A673 (cell line): ENCODE measurements at regions not wholly inside any gene's neighbourhood (a gene's known extent, or its start where the extent isn't known, plus 50 kb on each side); places are given as distances from the start of the nearest gene placed in this dataset.

Experiments
- BruUV-seq: library from RNA; stranded (reverse); fragments of 400-500 nt; replicated peaks from 2 replicates; lab custom pipeline; 2021; lab: Mats Ljungman, UMichigan
- CTCF ChIA-PET: fragments of 300-600 bp; sonication (Branson Sonifier 250); formaldehyde crosslinking; loops from one replicate; lab custom pipeline; 2022; ENCODE audit warnings: antibody characterized with exemption; lab: Charles Lee
- POLR2A ChIA-PET: fragments of 300-600 bp; sonication (Branson Sonifier 250); formaldehyde crosslinking; loops from one replicate; lab custom pipeline; 2022; ENCODE audit warnings: antibody characterized with exemption; ENCODE audit not compliant: low non-redundant PET; lab: Charles Lee
- DNase-seq: peaks from one replicate; pipeline ENCODE4 v3.0.0-alpha.2; 2015; ENCODE audit warnings: low spot score
- H3K27ac ChIP-seq: fragments of 200-600 bp; sonication (generic); 2 replicates; pipeline ENCODE4 v1.5.1; 2016; ENCODE audit warnings: mixed run types, low read depth, mild to moderate bottlenecking, mixed read lengths, antibody characterized with exemption, low read length; ENCODE audit not compliant: poor library complexity, severe bottlenecking
- H3K27me3 ChIP-seq: fragments of 200-600 bp; sonication (generic); replicated peaks from 2 replicates; pipeline ENCODE4 v1.6.1; 2017; ENCODE audit warnings: mixed run types, low read depth, mild to moderate bottlenecking, mixed read lengths, antibody characterized with exemption, low read length; ENCODE audit not compliant: insufficient read depth, poor library complexity
- H3K36me3 ChIP-seq: fragments of 200-600 bp; sonication (generic); 2 replicates; pipeline ENCODE4 v1.6.1; 2016; ENCODE audit warnings: mixed run types, mild to moderate bottlenecking, mixed read lengths, antibody characterized with exemption, low read length; ENCODE audit not compliant: insufficient read depth, poor library complexity, severe bottlenecking
- H3K4me1 ChIP-seq: fragments of 200-600 bp; sonication (generic); 2 replicates; pipeline ENCODE4 v1.6.1; 2017; ENCODE audit warnings: mixed run types, mild to moderate bottlenecking, mixed read lengths, antibody characterized with exemption, low read length; ENCODE audit not compliant: insufficient read depth, poor library complexity, severe bottlenecking
- H3K4me3 ChIP-seq: fragments of 200-600 bp; sonication (generic); 2 replicates; pipeline ENCODE4 v1.5.1; 2016; ENCODE audit warnings: low read depth, mixed run types, mild to moderate bottlenecking, mixed read lengths, low read length; ENCODE audit not compliant: poor library complexity, severe bottlenecking
- H3K9me3 ChIP-seq: fragments of 200-600 bp; sonication (generic); 2 replicates; pipeline ENCODE4 v1.6.1; 2016; ENCODE audit warnings: mixed run types, low read depth, mild to moderate bottlenecking, mixed read lengths, antibody characterized with exemption, low read length; ENCODE audit not compliant: poor library complexity, severe bottlenecking
- EZH2 ChIP-seq: fragments of 200-600 bp; sonication (generic); IDR thresholded peaks from 2 replicates; pipeline ENCODE4 v1.6.1; 2017; ENCODE audit warnings: borderline replicate concordance, low read depth, mild to moderate bottlenecking, mixed read lengths, antibody characterized with exemption, low read length; ENCODE audit not compliant: poor library complexity, severe bottlenecking
- intact Hi-C: fragments of 100-400 bp; cut with micrococcal nuclease; formaldehyde crosslinking; loops from one replicate; pipeline ENCODE4 v1.10.0; 2022; ENCODE audit not compliant: unreplicated experiment
- TF ChIP-seq, protein P1 (sequence below): fragments of 300-800, 200-600 bp; sonication (generic); conservative IDR thresholded peaks from 2 replicates; pipeline ENCODE4 v1.5.1; 2017; ENCODE audit warnings: low read depth, mild to moderate bottlenecking, antibody characterized with exemption, low read length, moderate library complexity, mixed read lengths

DNA sequence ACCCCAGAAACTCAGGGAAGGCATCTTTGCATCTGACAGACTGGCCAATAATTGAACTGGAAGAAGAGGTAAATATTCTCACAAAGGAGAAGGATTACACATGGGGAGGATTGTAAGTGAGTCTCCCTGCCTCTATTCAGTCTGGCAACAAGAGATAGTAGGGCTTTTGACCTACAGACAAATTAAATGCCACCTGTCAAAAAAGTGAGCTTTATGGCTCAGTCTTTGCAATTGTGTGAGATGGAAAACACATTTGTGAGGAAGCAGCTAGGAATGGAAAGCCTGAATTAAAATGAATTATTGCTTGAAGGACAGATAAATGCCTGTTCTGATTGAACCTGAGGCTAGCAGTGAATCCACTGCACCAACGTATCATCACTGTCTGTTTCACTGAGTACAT, 173.3 kb upstream of the GOLIM4 start:
- H3K9me3 ChIP-seq = no peaks in the 10 kb centered on the region
- no peaks in the 10 kb centered on the region for H3K36me3 ChIP-seq
- CTCF ChIA-PET = no interaction called here
- no peak overlapping the region for H3K4me3 ChIP-seq
- no peak for DNase-seq
- POLR2A ChIA-PET = no interaction called here
- intact Hi-C loops = no loop called here
- peaks cover 26% of the 10 kb centered on the region for H3K27me3 ChIP-seq
- H3K27ac ChIP-seq = no peak overlapping the region
- BruUV-seq = no TSS peak
- no peak for TF ChIP-seq EZH2
- TF ChIP-seq, protein P1, sequence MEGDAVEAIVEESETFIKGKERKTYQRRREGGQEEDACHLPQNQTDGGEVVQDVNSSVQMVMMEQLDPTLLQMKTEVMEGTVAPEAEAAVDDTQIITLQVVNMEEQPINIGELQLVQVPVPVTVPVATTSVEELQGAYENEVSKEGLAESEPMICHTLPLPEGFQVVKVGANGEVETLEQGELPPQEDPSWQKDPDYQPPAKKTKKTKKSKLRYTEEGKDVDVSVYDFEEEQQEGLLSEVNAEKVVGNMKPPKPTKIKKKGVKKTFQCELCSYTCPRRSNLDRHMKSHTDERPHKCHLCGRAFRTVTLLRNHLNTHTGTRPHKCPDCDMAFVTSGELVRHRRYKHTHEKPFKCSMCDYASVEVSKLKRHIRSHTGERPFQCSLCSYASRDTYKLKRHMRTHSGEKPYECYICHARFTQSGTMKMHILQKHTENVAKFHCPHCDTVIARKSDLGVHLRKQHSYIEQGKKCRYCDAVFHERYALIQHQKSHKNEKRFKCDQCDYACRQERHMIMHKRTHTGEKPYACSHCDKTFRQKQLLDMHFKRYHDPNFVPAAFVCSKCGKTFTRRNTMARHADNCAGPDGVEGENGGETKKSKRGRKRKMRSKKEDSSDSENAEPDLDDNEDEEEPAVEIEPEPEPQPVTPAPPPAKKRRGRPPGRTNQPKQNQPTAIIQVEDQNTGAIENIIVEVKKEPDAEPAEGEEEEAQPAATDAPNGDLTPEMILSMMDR = no peak
- no peaks in the 10 kb centered on the region for H3K4me1 ChIP-seq

DNA sequence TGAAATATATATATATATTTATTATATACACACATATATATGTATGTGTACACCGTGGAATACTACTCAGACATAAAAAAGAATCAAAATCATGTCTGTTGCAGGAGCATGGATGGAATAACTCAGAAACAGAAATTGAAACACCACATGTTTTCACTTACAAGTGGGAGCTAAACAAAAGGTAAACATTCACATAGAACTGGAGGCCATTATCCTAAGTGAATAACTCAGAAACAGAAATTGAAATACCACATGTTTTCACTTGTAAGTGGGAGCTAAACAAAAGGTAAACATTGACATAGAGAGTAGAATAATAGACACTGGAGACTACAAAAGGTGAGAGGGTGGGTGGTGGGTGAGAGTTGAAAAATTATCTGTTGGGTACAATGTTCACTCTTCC, 171.5 kb upstream of the GOLIM4 start:
- TF ChIP-seq, protein P1 = no peak
- TF ChIP-seq EZH2 = no peak

DNA sequence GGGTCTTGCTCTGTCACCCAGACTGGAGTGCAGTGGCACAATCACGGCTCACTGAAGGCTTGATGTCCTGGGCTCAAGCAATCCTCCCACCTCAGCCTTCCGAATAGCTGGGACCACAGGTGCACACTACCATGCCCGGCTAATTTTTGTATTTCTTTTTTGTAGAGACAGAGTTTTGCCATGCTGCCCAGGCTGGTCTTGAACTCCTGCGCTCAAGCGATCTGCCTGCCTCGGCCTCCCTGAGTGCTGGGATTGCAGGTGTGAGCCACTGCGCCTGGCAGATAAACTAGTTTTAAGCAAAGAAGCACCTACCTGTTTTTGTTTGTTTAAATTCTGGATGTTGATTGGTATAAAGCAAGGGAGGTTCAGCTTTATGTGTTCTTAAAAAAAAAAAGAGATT, 170.6 kb upstream of the GOLIM4 start:
- H3K4me1 ChIP-seq = no peaks in the 10 kb centered on the region
- H3K36me3 ChIP-seq = no peaks in the 10 kb centered on the region
- H3K27me3 ChIP-seq = peaks cover 48% of the 10 kb centered on the region
- CTCF ChIA-PET = no interaction called here
- H3K4me3 ChIP-seq = no peak overlapping the region
- DNase-seq = no peak
- intact Hi-C loops = no loop called here
- BruUV-seq = no TSS peak
- no peaks in the 10 kb centered on the region for H3K9me3 ChIP-seq
- no peak for TF ChIP-seq EZH2
- POLR2A ChIA-PET = no interaction called here
- H3K27ac ChIP-seq = no peak overlapping the region

More for the DNA sequence above, 171.5 kb upstream of the GOLIM4 start:
- H3K9me3 ChIP-seq = no peaks in the 10 kb centered on the region
- no peaks in the 10 kb centered on the region for H3K4me1 ChIP-seq
- ChIA-PET CTCF (no interaction called here), POLR2A (no interaction called here)
- BruUV-seq = no TSS peak
- H3K27ac ChIP-seq = no peak overlapping the region
- intact Hi-C loops = no loop called here
- peaks cover 40% of the 10 kb centered on the region for H3K27me3 ChIP-seq
- no peaks in the 10 kb centered on the region for H3K36me3 ChIP-seq
- H3K4me3 ChIP-seq = no peak overlapping the region
- no peak for DNase-seq

DNA sequence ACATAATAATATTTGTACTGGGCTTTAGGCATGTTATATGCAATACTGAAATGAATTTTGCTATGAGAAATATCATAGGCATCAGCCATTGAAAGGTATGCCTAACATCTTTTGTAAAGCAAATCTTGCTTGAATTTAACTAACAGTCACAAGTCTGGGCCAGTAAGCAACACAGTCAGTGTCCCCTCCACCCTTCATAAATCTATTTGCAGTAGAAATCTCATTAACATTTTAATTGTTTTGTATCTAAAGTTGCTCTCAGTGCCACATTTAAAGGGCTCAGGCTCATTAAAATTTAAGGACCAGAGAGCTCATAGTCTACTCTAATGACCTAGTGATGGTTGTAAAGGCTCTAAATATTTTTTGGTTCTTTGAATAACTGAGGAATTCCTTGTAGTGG, 167.2 kb upstream of the GOLIM4 start:
- ChIA-PET POLR2A (no interaction called here), CTCF (no interaction called here)
- TF ChIP-seq, protein P1 = no peak
- no peak for TF ChIP-seq EZH2
- Histone ChIP-seq H3K27me3 (peaks cover 42% of the 10 kb centered on the region), H3K4me3 (no peak overlapping the region), H3K9me3 (no peaks in the 10 kb centered on the region), H3K36me3 (no peaks in the 10 kb centered on the region), H3K27ac (no peak overlapping the region), H3K4me1 (no peaks in the 10 kb centered on the region)
- intact Hi-C loops = no loop called here
- no peak for DNase-seq
- no TSS peak for BruUV-seq
